Stimulated activated CD4-positive, alpha-beta T cell treated with anti-CD3 and anti-CD28 coated beads, Interleukin-1b, Interleukin-23, amount 100 ng/mL, for 48 hours (primary cell): ENCODE measurements at regions not wholly inside any gene's neighbourhood (a gene's known extent, or its start where the extent isn't known, plus 50 kb on each side); places are given as distances from the start of the nearest gene placed in this dataset.
"Not testable (repeated sequence)": the region's sequence is repeated elsewhere in the genome, so short reads cannot be mapped to it uniquely, and the experiment has no call there.

Experiments used
- DNase-seq: peaks from one replicate; pipeline ENCODE4 v3.0.0-alpha.2; 2020

DNA sequence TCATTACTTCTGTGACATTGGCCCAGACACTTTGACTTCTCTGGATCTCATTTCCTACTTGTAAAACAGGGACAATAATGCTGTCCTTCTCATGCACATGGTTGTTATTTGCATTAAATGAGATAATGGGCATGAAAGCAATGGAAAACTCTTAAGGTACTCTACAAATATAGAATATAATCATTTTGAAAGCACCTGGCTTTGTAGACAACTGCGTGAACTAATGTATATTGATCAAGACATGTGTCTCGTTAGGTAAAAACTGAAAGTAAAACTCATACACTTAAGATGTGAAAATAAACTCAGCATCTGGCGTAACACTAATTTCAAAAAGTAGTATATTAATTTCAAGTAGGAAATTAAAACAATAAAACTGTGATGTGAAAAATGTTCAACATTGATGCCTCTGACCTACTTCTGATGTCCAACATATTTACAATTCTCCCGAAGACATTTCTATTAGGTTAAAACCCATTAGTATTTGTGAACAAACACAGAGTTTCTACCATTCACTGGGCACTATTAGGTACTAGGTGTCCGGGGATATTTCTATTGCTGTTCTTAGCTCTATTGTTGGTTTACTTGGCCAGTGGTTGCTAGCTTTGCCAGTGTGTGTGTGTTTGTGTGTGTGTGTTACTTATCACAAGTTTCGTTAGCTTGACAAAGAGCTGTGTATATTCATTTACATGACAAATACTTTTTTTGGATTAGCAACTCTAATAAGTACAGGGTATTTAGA lies 220.5 kb downstream of the KCNRG start:
- DNase-seq = no peak

DNA sequence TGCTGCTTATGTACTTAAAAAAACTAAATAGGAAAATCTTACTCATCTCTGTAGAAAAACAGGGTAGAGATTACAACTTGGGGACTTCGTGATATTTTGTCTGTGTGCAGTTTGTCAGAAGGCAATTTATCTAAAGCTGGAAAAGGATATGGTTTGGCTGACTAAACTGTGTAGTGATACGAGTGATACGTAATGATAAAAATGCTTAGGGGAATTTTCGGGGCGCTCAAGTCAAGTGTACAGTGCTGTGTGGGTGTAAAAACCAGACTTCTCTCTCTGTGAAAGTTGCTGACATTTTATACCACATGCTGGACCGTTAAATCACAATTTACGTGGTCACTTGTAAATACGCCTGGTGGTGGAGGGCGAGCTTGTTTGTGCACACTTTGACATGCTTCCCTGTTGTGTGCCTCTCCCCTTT lies 221.7 kb downstream of the KCNRG start:
- peak; percentile 41 for DNase-seq

DNA sequence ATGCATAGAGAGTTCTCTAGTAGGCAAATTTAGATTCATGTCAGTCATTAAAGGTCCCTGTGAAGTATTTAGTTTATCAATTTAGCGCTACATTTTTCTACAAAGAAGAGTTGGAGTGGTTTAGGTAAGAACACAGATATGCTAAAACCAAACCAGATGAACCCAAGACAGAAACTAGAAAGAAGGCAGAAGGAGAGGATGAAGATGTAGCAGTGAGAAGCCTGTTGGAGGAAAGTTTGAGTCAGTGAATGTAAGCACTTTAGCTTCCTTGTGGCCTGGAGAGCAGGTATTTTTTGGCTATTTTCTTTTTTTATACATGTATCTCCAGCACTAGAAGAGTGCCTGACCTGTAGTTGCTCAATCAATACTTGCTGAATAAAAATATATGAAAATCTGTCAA lies 223.7 kb downstream of the KCNRG start:
- DNase-seq = no peak

DNA sequence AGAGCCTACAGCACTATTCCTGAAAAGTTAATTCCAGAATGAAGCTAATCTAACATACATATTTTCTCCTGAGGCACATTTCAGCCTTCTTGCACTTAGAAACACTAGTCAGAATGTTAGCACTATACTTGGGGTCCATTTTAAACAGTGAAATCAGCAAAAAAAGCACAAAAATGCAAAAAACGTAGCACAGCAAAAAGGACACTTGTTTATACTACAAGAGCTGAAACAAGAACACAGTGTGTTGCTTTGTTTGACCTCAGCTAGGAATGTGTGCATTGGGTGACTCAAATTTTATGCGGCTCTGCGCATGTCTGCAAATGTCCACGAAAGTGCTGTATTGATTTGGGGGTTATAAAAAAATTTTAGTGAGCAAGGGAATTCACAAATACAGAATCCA lies 226.2 kb downstream of the KCNRG start:
- no peak for DNase-seq

DNA sequence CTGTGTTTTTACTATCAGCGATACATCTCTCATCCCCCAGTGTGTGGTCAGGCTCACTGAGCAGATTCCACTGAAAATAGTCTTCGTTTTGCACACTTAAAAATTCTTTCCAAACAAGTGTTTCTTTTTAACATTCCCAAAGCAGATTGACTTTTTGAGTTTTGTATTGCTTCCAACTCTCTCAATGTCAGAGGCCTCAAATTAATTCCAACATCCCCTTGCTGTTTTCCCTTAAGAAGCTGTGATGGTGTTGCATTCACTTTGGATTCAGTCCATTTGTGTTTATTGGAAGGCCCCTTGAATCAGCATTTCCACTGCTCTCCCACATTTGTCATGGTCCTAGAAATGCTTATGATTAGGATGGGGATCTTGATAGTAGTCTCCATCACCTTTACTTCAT lies 228.7 kb downstream of the KCNRG start:
- DNase-seq = no peak

DNA sequence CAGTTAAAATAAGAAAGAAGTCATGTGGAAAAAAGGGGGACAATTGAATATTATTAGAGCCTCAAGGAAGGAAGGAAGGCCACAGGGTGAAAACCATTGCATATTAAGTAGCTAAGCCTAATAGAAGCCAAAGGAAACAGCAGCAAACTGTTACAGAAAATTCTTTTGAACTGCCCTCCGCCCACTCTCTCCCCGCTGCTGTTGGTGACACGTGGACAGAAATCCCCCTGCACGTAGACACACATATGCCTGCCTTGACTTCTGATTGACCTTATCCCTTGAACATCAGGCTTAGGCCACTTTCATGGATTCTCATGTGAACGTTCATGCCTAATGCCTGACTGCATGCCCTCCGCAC lies 229.1 kb downstream of the KCNRG start:
- no peak for DNase-seq

DNA sequence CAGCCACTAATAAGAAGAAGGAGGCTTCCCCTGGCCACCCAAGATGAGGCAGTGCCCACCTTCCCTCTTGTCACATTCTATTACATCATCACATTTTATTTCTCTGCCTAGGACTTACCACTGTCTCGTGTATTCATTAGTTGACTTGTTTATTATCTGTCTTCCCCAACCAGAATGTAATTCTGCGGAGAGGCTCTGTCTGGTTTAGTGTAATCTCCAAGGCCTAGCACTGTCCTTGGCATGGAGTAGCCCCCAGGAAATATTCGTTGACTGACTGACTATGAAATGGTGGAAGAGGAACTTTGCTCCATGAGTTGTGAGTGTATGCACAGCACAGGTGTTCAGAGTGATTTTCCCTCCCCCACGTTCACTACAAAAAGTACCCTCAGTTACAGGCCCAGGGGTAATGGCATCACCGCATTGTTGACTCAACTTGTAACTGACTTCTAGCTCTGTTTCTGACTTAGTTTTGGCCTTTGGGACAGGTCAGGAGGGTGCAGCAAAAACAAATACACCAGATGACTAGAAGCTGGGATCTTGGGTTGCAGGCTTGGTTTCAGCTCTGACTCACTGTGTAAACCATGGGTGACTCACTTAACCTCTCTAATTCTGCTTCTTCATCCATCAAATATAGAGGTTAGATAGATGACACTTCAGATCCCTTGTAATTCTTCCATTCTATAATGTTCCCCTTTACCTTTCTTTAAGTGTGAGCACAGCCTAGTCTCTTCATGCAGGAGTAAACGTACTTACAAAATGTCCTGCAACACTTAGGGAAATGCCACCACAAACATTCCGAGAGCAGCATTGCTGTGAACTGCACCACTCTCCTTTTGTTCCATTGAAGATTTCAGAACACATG lies 229.7 kb downstream of the KCNRG start:
- DNase-seq = peak; percentile 77

DNA sequence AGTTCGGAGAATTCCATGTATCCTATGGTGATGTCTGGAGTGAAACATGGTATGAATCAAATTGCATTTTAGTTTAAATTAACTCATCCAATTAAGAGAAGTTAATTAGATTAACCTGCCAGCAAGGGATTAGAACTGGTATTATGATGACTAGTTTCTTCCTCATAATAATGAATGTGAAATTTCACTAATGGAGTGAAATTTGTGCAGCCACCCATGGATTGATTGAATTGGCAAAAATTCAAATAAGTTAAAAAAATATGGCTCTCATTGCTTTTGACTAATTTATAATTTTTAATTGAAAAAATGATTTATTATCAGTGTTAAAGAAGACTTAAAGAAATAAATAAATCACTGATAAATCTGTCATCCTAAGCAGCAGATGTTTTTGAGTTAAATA lies 232.0 kb downstream of the KCNRG start:
- no peak for DNase-seq

DNA sequence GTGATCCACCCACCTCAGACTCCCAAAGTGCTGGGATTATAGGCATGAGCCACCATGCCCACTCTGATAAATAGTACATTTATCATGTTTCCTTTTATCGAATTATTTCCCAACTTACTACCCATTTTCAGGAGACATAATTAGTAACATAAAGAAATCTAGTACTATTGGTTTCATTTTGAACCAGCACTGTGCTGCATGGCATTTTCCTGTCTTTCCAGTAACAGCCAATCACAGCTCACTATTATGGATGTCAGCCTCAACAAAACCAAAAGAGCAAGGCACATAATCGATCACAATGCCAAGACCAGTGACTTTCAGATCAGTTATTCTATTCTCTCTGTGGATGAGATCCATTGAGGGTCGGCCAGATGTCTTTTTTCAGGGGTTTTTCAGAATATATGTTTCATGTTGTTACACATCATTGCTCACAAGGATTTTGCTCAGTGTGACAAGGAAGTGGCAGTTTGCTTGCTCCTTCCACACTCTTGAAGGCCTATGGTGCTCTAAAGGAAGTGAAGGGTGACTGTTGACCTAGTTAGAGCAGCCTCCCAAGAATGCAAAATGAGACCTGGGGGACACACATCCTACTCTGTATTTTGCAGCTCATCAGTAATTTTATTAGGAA lies 233.4 kb downstream of the KCNRG start:
- DNase-seq = no peak

DNA sequence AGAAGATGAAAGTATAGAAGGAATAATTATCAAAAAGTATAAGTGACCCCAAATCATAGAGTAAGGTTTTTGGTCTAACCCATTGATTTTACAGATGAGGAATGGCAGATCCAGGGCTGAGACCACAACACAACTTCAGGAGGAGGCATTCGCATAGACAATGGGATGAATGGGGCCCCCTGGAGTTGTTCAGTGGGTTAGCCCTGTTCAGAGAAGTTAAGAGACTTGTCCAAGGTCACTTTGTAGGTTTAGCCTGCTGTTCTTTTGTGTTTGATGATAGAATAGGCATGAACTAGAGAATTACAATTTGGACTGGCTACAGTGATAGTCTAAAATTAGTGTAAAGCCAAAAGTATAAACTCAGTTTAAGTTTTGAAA lies 233.9 kb downstream of the KCNRG start:
- DNase-seq = no peak

DNA sequence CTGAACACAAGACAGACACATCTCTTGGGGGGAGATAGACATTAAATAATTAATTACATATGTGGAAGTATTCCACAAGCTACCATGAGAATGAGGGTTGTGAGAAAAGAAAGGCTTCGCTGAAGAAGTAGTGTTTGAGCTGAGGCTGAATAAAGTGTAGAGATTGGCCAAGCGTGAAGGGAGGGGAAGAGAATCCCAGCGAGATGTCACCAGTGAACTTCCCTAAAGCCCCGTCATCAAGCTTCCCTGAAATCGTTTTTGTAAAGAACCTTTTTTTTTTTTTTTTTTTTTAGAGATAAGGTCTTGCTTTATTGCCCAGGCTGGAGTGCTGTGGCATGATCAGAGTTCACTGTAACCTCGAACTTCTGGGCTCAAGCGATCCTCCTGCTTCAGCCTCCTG lies 235.2 kb downstream of the KCNRG start:
- DNase-seq = no peak

DNA sequence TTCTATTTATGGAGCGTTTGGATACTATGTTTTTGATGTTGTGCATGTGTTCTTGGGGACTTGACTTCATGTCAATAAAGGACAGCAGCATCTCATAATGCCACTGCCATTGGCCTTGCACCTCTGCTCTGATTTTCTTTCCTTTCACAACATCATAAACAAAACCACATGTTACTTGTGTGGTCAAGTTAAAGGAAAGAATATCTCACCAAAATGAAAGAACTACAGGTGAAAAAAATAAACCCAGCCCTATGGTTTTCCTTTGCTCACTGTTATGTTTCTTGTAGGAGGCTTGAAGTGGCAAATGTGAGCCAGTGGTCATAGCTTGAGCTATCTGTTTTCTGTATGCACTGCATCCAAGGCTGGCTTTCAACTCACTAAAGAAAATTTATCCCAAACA lies 240.4 kb downstream of the KCNRG start:
- DNase-seq = no peak

DNA sequence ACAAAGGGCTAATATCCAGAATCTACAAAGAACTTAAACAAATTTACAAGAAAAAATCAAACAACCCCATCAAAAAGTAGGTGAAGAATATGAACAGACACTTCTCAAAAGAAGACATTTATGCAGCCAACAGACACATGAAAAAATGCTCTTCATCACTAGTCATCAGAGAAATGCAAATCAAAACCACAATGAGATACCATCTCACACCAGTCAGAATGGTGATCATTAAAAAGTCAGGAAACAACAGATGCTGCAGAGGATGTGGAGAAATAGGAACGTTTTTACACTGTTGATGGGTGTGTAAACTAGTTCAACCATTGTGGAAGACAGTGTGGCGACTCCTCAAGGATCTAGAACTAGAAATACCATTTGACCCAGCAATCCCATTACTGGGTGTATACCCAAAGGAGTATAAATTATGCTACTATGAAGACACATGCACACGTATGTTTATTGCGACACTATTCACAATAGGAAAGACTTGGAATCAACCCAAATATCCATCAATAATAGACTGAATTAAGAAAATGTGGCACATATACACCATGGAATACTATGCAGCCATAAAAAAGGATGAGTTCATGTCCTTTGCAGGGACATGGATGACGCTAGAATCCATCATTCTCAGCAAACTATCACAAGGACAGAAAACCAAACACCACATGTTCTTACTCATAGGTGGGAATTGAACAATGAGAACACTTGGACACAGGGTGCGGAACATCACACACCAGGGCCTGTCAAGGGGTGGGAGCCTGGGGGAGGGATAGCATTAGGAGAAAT lies 241.5 kb downstream of the KCNRG start:
- not testable (repeated sequence) for DNase-seq

DNA sequence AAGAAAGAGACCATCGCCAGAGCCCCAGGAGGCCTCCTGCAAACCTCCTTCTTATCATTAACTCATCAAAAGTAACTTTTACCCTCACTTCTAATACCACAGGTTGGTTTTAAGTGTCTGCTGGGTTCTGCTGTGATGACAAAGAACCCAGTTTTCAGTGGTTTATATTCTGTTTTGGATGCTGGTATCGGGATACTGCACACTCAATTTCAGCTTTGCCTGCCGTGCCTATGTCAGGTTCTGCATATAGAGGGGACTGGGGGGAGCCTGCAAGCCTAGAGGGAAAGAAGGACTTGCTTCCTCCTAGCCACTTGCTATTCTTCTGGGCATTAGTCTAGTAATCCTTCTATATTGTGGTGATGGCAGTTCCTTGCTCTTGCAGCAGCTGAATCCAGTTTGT lies 242.4 kb downstream of the KCNRG start:
- DNase-seq = peak; percentile 22

DNA sequence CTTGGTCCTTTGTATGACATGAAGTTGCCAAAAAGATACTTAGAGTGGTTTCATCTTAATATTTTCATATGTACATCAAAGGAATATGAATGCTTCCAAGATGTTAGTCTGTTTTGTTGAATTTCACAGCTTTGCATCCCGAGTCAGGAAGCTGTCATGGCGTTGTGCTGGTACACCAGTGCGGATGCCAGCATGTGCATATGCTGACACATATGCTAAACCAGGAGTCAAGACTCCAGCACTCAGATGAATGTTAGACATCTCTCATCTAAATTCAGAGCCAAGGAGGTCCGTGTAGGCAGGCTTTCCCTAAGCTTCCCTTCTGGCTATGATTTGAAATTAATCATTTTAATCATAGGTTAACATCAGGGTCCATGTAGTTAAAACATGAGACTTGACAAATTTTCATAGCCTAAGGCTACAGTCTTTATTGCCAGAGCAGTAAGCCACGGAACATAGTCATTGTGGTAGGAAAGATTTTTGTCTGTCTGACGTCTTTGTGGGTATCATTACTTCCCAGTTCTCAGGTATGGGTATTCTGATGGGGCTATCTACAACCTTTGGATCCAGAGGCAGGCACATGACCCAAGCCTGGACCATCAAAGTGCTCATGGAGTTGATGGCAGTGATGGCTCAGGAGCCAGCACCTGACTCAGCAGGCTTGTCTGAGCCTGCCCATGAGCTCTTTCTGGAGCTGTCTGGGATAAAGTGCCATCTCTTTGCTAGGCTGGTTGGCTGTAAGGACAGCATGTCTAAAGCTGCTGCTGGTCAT lies 246.1 kb downstream of the KCNRG start:
- no peak for DNase-seq

DNA sequence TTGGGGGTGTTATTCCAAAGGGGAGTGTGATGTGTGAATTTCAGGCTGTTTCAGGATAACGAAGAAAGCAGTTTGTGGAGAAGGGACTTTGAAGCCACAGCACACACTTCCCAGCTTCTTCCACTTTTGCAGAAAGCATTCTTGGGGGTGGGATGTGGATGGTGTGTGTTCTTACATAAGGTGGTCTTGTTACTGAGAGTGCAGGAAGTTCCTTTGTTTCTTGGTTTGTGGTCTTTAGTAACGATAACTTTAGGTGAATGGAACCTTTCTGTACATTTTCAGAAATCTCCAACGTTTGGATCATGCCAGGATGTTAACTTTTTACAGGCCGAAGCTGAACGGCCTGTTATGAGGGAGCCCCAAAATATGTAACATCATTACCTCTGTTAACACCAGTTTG lies 251.8 kb downstream of the KCNRG start:
- no peak for DNase-seq

DNA sequence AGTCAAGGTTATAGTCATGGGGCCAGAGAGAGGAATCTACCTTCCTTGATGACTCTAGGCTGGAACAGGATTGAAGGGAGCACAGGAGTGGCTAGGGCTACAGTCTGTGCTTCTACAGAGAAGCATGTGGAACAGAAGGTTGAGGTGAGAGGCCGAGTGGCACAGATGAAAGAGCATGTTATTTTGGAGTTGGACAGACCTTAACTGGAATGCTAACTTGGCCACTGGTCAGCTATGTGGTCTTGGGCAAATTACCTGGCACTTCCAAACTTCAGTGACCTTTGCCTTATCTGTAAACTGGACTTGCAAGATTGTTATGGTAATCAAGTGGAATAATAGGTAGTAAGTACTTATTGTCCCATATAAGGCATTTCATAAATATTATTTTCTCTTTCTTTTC lies 252.7 kb downstream of the KCNRG start:
- no peak for DNase-seq

DNA sequence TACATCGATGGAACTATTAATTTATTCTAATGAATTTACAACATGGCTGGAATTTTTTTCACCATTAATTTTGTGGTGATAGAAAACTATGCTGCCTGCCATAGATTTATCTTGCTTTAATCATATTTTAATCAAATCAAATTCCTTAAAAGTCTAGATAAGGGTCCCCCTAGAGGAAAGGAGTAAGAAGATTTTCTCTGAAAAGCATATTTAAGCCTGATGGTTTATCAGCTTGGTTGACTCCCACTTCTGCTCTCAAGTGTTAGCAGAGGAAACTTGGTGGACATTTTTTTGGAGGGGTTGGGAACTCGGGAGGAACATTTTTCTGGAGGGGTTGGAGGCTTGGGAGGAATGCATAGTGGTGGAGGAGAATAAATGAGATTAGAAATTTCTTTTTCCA lies 253.3 kb downstream of the KCNRG start:
- DNase-seq = no peak

DNA sequence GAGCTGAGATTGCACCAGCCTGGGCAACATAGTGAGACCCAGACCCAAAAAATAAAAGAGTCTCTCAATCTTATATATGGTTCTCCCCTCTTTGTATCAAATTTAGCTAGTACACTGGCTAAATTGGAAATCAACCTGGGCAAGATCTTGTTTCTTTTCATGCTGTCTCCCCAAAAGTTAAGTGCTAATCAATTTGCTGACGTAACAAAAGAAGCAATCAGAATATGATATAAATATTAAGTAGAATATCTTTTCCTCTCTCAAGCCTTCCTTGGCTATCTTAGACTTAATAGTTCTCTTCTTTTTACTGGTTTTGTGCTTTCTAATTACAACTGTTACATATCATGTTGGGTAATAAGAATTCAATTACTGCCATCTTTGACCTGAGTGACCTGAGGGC lies 258.9 kb downstream of the KCNRG start:
- DNase-seq = no peak

DNA sequence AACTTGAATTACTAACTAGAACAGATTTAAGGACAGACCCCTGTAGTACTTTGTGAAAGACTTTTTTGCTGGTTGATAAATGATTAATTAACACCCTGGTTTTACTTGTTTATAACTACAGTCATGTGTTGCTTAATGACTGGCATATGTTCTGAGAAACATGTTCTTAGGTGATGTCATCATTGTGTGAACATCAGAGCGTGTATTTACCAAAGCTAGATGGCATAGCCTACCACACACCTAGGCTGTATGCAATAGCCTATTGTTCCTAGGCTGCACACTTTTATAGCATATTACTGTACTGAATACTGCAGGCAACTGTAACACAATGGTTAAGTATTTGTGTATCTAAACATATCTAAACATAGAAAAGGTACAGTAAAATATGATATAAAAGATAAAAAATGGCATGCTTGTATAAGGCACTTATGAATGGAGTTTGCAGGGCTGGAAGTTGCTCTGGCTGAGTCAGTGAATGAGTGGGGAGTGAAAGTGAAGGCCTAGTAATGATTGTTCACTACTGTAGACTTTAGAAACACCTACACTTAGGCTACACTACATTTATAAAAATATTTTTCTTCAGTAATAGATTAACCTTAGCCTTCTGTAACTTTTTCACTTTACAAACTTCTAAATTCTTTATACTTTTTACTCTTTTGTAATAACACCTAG lies 260.3 kb downstream of the KCNRG start:
- DNase-seq = peak; percentile 16

DNA sequence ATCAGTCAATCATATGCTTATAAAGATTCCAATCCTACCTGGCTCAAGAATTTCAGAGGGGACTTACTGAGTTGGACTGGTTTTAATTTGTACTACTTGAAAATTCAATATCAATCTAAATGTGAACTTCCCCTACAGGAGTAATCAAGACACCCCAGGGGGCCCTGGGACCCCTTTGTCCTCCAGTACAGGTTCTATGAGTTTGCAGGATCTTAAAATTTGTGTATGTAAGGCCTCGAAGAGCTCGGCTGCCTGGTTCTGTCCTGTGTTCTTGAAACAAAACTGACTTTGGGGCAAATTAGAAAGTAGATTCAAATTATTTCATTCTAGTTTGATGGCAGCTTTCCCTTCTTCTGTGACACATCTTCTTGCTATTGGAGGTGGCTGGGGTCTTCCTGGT lies 261.3 kb downstream of the KCNRG start:
- DNase-seq = no peak

DNA sequence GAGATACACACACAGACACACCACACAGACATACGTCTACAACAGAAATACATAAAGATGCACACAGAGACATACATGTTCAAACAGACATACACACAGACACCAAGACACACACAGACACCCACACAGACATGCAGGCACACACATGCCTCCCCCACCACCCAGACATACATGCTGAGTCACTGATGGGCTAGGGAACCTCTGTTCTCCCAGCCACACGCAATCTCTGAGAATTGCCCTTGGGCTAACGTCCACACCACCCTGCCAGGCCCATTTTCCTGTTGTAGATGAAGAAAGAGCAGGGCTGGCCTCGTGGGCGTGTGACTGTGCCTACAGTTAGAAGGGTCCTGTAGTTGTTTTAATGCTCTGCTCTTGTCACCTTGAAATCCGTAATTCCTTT lies 261.9 kb downstream of the KCNRG start:
- DNase-seq = no peak
